Neural crest cell (in vitro differentiated cells): ENCODE measurements at regions not wholly inside any gene's neighbourhood (a gene's known extent, or its start where the extent isn't known, plus 50 kb on each side); places are given as distances from the start of the nearest gene placed in this dataset.
A peak's percentile ranks its signal among the peaks of the same experiment; 100 is the strongest.

Experiments used
- DNase-seq: peaks from one replicate; pipeline ENCODE4 v3.0.0; 2021; ENCODE audit warnings: low read depth, mixed read lengths, low spot score
- H3K27ac Mint-ChIP-seq: one replicate; pipeline ENCODE4 v1.8.0; 2021; ENCODE audit warnings: mild to moderate bottlenecking, mixed read lengths; ENCODE audit not compliant: unreplicated experiment
- H3K27me3 Mint-ChIP-seq: 2 replicates; pipeline ENCODE4 v1.8.0; 2021; ENCODE audit warnings: low read depth, mild to moderate bottlenecking, mixed read lengths
- H3K36me3 Mint-ChIP-seq: 2 replicates; pipeline ENCODE4 v1.8.0; 2021; ENCODE audit warnings: low read depth, mild to moderate bottlenecking, mixed read lengths
- H3K4me1 Mint-ChIP-seq: 2 replicates; pipeline ENCODE4 v1.8.0; 2021; ENCODE audit warnings: mixed read lengths
- H3K4me3 Mint-ChIP-seq: one replicate; pipeline ENCODE4 v1.8.0; 2021; ENCODE audit warnings: mild to moderate bottlenecking, mixed read lengths
- H3K9me3 Mint-ChIP-seq: 2 replicates; pipeline ENCODE4 v1.8.0; 2021; ENCODE audit warnings: mixed read lengths
- TF ChIP-seq, protein P1 (sequence below): fragments of 200-600 bp; sonication (generic); conservative IDR thresholded peaks from 2 replicates; pipeline ENCODE4 v1.5.0; 2021; ENCODE audit warnings: antibody characterized with exemption, mild to moderate bottlenecking

DNA sequence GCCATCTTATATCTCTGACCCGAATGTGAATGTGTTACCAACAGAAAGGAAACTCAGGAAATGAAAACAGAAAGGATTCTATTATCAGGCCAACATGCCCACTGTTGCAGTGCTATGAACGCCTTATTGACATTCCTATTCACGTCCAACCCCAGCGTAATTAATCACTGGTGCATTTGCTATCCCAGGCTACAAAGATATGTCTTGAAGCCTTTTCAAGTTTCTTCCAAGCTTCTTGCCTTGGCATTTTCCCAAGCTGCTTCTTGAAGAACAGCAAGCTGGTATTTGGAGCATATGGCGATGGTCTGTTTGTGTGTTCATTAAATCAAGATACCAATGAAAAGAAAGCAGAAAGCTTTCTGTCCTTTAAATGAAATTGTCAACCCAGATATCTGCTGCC is 579.2 kb upstream of the ZNF462 start:
- no peak for DNase-seq
- no peaks in the 10 kb centered on the region for H3K27me3 Mint-ChIP-seq
- TF ChIP-seq, protein P1, sequence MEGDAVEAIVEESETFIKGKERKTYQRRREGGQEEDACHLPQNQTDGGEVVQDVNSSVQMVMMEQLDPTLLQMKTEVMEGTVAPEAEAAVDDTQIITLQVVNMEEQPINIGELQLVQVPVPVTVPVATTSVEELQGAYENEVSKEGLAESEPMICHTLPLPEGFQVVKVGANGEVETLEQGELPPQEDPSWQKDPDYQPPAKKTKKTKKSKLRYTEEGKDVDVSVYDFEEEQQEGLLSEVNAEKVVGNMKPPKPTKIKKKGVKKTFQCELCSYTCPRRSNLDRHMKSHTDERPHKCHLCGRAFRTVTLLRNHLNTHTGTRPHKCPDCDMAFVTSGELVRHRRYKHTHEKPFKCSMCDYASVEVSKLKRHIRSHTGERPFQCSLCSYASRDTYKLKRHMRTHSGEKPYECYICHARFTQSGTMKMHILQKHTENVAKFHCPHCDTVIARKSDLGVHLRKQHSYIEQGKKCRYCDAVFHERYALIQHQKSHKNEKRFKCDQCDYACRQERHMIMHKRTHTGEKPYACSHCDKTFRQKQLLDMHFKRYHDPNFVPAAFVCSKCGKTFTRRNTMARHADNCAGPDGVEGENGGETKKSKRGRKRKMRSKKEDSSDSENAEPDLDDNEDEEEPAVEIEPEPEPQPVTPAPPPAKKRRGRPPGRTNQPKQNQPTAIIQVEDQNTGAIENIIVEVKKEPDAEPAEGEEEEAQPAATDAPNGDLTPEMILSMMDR, result no peak
- peaks cover 8% of the 10 kb centered on the region for H3K9me3 Mint-ChIP-seq
- H3K36me3 Mint-ChIP-seq, result peaks cover 13% of the 10 kb centered on the region
- H3K4me1 Mint-ChIP-seq, result peaks cover 58% of the 10 kb centered on the region
- peak overlapping the region; percentile 1 for H3K4me3 Mint-ChIP-seq
- H3K27ac Mint-ChIP-seq, result peak overlapping the region; percentile 3

- TF ChIP-seq, protein P1, result peak; percentile 44
- Mint-ChIP-seq H3K4me3 (no peak overlapping the region), H3K36me3 (peaks cover 15% of the 10 kb centered on the region), H3K27ac (no peak overlapping the region), H3K9me3 (peaks cover 8% of the 10 kb centered on the region), H3K4me1 (peaks cover 62% of the 10 kb centered on the region), H3K27me3 (no peaks in the 10 kb centered on the region)
- DNase-seq, result peak; percentile 19
Observed at GRCh38 chr9:106284296-106284695, 578.7 kb upstream of the ZNF462 start.

DNA sequence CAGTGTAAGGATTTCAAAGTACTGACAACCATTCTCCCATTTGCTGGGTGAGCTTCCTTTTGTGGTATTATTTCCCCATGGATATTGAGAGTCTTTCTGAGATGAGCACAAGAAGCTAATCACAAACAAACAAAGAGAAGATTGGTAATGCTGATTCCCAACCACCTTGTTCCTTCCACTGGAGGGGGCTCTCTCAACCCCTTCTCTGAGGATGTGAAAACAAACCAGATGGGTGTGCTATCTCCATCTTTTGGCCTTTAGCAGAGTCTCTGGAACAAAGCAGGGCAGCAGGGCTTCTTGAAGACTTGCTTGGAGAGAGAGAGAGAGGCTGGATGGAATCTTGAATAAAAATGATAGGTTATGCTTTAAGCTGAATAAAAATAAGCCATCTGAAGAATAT is 576.7 kb upstream of the ZNF462 start:
- Mint-ChIP-seq H3K4me1 (peaks cover 62% of the 10 kb centered on the region), H3K27ac (peak overlapping the region; percentile 38), H3K36me3 (peaks cover 5% of the 10 kb centered on the region), H3K9me3 (peaks cover 6% of the 10 kb centered on the region), H3K27me3 (no peaks in the 10 kb centered on the region), H3K4me3 (peak overlapping the region; percentile 21)
- TF ChIP-seq, protein P1, result peak; percentile 51
- peak; percentile 30 for DNase-seq

DNA sequence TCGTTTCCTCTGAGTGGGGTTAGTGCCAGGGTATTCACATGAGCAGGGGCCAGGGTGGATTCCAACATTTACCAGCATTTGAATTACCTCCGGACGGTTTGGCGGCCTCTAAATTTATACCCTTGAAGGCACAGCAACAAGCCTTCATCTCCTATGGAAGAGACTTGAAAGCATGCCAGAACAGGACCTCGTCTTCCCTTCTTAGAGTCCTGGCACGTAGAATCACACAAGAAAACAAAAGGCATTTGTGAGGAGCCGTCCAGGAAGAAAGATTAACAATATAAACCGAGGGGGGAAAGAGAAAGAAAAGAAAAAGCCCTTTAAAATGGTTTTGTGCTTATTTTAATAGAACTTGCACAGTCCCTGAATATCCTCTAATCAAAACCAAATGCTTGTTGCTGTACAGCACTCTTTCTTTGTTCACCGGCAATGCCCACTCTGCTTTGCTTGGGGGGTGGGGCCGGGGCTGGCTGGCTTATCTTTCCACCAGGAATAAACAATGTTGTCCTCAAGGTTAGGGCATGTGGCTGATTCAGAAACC is 575.8 kb upstream of the ZNF462 start:
- no peaks in the 10 kb centered on the region for H3K27me3 Mint-ChIP-seq
- DNase-seq, result no peak
- peak overlapping the region; percentile 32 for H3K4me3 Mint-ChIP-seq
- TF ChIP-seq, protein P1, result no peak
- H3K36me3 Mint-ChIP-seq, result peaks cover 3% of the 10 kb centered on the region
- H3K27ac Mint-ChIP-seq, result peak overlapping the region; percentile 99
- peaks cover 3% of the 10 kb centered on the region for H3K9me3 Mint-ChIP-seq
- H3K4me1 Mint-ChIP-seq, result peaks cover 62% of the 10 kb centered on the region

DNA sequence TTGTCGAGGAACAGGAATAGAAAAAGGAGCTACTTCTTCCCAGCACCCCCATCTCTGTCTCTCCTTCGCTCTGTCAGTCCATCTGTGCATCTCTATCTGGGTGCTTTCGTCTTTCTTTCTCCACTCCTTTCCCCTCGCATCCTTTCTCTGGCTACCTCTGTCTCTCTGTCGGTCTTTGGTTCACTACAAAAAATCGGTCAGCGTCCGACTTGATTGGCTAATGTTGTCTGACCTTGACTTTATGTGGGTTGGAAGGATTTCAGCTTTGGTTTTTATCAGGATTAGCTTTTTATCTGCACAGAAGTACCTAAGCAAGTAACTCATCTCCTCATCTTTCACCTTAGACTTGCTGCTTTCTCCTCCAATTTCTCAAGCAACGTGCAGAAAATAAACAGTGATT is 575.2 kb upstream of the ZNF462 start:
- no peak overlapping the region for H3K4me3 Mint-ChIP-seq
- DNase-seq, result no peak
- peaks cover 3% of the 10 kb centered on the region for H3K36me3 Mint-ChIP-seq
- H3K9me3 Mint-ChIP-seq, result peaks cover 3% of the 10 kb centered on the region
- peak overlapping the region; percentile 97 for H3K27ac Mint-ChIP-seq
- TF ChIP-seq, protein P1, result no peak
- H3K4me1 Mint-ChIP-seq, result peaks cover 59% of the 10 kb centered on the region
- H3K27me3 Mint-ChIP-seq, result no peaks in the 10 kb centered on the region
